WI38 (cell line): ENCODE measurements at regions not wholly inside any gene's neighbourhood (a gene's known extent, or its start where the extent isn't known, plus 50 kb on each side); places are given as distances from the start of the nearest gene placed in this dataset.

Source experiments
- H3K4me3 ChIP-seq: 2 replicates; pipeline ENCODE4 v1.5.1; 2011; ENCODE audit warnings: low read depth, mild to moderate bottlenecking, control low read depth, low read length
- TF ChIP-seq, protein P1 (sequence below): IDR thresholded peaks from 2 replicates; pipeline ENCODE4 v1.5.1; 2012; ENCODE audit warnings: low read depth, mild to moderate bottlenecking, control low read depth, low read length

DNA sequence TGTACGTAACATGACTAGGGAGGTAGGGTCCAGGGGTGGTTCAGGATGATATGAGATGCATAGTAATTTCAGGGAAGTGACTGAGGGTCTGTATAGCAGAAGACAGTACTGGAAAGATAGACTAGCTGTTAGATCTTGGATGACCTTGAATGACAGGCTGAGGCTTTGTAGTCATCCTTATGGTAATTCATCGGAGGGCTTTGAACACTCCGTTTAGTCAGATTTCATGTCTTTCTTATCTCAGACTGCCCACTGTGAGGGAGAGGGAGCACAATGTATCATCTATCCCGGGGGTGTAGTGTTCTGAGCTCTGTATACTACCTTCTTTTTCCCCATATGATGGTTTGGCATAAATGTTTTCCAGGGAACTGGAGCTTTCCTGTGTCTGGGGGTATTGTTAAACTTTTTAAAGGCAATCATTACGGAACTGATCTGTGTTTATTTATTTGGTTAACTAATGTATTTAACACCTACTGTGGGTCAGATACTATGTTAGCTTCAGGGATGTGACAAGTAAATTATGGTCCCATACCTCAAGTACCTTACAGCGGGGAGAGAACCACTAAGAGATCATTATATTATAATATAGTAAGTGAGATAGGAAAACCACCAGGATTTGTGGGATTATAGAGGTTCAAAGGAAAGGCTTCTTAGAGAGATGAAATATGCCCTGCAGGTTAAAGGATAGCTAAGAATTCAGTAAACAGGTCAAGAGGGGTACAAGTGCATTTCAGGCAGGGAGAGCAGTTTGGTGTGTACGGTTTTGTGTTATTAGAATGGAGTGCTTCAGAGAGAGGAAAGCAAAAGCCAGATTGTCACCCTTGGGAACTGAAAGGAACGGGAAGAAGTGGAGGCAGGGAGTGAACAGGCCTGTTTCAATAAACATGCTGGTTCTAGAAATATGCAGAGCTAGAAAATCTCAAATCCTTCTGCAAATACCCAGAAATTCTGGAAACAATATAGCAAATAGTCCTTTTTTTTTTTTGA lies 164.8 kb upstream of the KL start:
- TF ChIP-seq, protein P1, sequence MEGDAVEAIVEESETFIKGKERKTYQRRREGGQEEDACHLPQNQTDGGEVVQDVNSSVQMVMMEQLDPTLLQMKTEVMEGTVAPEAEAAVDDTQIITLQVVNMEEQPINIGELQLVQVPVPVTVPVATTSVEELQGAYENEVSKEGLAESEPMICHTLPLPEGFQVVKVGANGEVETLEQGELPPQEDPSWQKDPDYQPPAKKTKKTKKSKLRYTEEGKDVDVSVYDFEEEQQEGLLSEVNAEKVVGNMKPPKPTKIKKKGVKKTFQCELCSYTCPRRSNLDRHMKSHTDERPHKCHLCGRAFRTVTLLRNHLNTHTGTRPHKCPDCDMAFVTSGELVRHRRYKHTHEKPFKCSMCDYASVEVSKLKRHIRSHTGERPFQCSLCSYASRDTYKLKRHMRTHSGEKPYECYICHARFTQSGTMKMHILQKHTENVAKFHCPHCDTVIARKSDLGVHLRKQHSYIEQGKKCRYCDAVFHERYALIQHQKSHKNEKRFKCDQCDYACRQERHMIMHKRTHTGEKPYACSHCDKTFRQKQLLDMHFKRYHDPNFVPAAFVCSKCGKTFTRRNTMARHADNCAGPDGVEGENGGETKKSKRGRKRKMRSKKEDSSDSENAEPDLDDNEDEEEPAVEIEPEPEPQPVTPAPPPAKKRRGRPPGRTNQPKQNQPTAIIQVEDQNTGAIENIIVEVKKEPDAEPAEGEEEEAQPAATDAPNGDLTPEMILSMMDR: no peak
- H3K4me3 ChIP-seq: no peak overlapping the region

DNA sequence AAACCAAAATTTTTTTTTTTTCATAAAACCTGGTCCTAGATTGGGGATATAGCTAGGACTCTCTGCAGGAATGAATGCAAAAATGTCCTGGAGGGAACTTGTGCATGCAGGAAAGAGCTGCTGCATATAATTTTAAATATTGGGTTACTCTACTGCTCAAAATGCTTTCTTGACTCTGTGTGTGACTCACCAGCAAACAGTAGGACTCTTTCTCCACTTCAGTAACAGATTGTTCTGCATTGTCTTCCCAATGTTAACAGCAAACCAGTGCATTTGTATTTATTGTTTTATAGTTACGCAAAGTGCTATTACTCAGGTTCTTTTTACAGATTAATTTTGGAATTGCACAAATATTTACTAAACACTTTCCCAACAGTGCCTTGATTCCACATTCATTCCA lies 163.7 kb upstream of the KL start:
- TF ChIP-seq, protein P1: no peak
- H3K4me3 ChIP-seq: no peak overlapping the region

DNA sequence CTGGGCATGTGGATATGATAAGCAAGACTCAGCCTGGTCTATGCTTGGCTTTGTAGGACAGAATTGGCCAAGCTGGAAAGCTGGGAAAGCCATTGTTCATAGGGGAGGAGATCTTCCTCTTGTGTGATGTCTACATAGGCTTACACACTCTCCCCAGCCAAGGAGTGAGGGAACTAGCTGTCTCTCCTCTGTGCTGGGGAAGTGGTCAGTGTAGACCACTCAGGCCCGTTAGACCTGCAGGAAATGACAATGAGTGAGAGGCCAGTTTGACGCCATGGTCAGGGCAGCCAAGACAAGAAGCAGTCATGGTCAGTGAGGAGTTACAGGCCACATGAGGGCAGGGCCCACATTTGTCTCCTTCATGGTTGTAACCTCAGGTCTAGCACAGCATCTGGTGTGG lies 159.1 kb upstream of the KL start:
- TF ChIP-seq, protein P1: no peak
- H3K4me3 ChIP-seq: no peak overlapping the region

DNA sequence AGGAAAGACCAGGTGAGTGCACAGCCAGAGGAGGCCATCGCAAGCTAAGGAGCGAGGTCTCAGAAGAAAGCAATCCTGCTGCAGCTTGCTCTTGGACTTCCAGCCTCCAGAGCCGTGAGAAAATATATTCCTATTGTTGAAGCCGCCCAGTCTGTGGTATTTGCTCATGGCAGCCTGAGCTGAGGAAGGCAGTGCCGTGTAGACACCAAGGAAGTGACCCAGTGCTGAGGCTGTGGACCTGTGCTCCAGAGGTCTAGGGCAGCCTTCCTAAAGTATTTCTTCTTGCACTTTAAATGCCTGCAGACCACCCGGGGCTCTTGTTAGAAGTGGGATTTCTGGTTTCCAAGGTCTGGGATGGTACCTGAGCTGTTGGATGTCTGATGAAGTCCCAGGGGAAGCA lies 158.5 kb upstream of the KL start:
- TF ChIP-seq, protein P1: no peak

DNA sequence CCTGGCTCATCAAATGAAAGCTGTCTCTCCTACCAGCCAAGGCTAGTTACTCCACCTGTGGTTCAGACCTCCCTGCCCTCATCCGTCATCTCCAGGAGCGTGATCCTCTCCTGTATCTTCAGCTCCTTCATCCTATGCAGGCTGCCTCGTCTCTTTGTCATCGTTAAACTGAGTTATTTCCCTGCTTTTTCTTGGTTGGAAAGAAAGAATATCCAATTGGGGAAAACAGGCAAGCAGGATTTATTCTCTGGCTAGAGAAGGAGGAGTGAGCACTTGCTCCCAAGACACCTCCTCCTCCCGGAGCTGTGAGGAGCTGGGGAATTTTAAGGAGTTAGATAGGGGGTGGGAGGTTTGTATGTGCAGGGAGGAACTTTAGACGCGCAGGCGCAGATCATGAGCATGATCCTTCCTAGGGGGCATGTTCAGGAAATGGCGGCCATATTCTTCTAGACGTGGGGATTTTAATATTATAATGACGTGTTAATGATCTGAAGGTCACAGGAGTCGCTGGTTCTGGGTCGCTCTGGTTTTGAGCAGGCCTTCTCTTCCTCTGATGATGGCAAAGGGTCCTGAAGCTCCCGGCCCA lies 156.4 kb upstream of the KL start:
- TF ChIP-seq, protein P1: no peak

More for the DNA sequence above, 158.5 kb upstream of the KL start:
- no peak overlapping the region for H3K4me3 ChIP-seq

DNA sequence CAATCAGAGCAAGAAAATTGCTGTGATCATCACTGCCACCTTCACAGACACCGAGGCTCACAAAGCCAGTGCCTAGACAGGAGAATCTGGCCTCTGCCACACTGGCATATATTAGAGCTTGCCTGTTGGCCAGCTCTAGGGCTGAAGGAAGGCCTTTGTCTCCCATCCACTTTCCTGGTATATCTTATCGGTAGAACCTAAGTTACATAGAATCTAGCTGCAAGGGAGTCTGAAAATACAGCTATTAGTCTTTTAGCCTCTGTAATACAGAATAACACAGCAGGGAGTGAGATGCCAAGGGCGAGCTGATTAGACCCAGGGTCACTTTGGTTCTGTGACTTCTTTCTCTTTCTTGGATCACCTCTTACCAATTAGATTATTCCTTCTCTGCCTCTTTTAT lies 154.9 kb upstream of the KL start:
- TF ChIP-seq, protein P1: no peak
- H3K4me3 ChIP-seq: no peak overlapping the region

More for the DNA sequence above, 156.4 kb upstream of the KL start:
- no peak overlapping the region for H3K4me3 ChIP-seq

DNA sequence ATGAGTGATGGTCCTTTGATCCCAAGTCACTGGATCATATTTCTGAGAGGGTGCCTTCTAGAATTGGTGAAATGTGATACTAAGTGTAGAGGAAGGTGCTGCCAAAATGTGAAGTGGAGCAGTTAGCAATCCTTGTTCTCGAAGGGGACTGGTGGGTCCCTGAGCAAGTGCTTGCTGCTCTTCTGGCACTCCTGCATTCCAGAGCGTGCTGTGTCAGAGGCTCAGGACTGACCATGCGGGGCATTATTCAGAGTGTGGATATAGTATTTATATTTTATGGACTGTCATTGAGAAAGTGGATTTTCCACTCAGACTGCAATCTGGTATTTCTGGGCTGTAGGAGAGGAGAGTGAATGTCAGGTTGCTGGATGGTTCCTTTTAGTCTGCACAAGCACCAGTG lies 152.6 kb upstream of the KL start:
- H3K4me3 ChIP-seq: no peak overlapping the region
- TF ChIP-seq, protein P1: no peak
